ENCODE measurements at regions not wholly inside any gene's neighbourhood (a gene's known extent, or its start where the extent isn't known, plus 50 kb on each side); places are given as distances from the start of the nearest gene placed in this dataset.

GRCh38 chr5:53399926-53400697, 80.3 kb upstream of the FST start:
- TF ChIP-seq CTCF (IDR thresholded peaks at IDR 0.05) (no peak), POLR2A (IDR thresholded peaks at IDR 0.05) (no peak)

Measured in Peyer's patch (tissue), 4 donors.